H1 (cell line): ENCODE measurements at regions not wholly inside any gene's neighbourhood (a gene's known extent, or its start where the extent isn't known, plus 50 kb on each side); places are given as distances from the start of the nearest gene placed in this dataset.

Experiments used
- CTCF ChIA-PET: fragments of 300-600 bp; sonication (Branson Sonifier 250); formaldehyde crosslinking; loops from one replicate; lab custom pipeline; 2021; ENCODE audit not compliant: partially characterized antibody; lab: Charles Lee
- POLR2A ChIA-PET: fragments of 300-600 bp; sonication (Branson Sonifier 250); formaldehyde crosslinking; loops from one replicate; lab custom pipeline; 2021; ENCODE audit warnings: inconsistent platforms; ENCODE audit not compliant: partially characterized antibody; lab: Charles Lee
- DNase-seq, 2 experiments: peaks; one replicate each; pipeline versions ENCODE4 v3.0.0 to v3.0.0-alpha.2; 2010 to 2022; ENCODE audit warnings: low spot score in 2 of 2, low read depth in 1 of 2, mixed read lengths in 1 of 2
- FAIRE-seq: peaks from 2 replicates; lab custom pipeline; 2011; peaks lifted over from hg19 to GRCh38; lab: Jason Lieb, UNC
- H2AFZ ChIP-seq: 2 replicates; pipeline ENCODE4 v1.8.1; 2012; ENCODE audit warnings: low read length, inconsistent platforms
- H2AK5ac ChIP-seq: 2 replicates; pipeline ENCODE4 v1.6.1; 2013; ENCODE audit warnings: low read depth, low read length
- H2BK120ac ChIP-seq: replicated peaks from 2 replicates; pipeline ENCODE3; 2013; ENCODE audit warnings: low read depth, low read length, inconsistent platforms
- H2BK12ac ChIP-seq: 2 replicates; pipeline ENCODE4 v1.6.1; 2013; ENCODE audit warnings: low read depth, low read length
- H2BK15ac ChIP-seq: 2 replicates; pipeline ENCODE4 v1.6.1; 2013; ENCODE audit warnings: low read length
- H2BK20ac ChIP-seq: 2 replicates; pipeline ENCODE4 v1.6.1; 2013; ENCODE audit warnings: low read length
- H2BK5ac ChIP-seq: 2 replicates; pipeline ENCODE4 v1.6.1; 2013; ENCODE audit warnings: low read depth, low read length
- H3K14ac ChIP-seq: 2 replicates; pipeline ENCODE4 v1.6.1; 2013; ENCODE audit warnings: inconsistent platforms; ENCODE audit not compliant: insufficient read length
- H3K18ac ChIP-seq: 2 replicates; pipeline ENCODE4 v1.6.1; 2013; ENCODE audit warnings: low read length; ENCODE audit errors: extremely low read depth
- H3K23ac ChIP-seq: 2 replicates; pipeline ENCODE4 v1.6.1; 2013; ENCODE audit warnings: inconsistent platforms; ENCODE audit not compliant: insufficient read length
- H3K23me2 ChIP-seq: 2 replicates; pipeline ENCODE4 v1.6.1; 2013; ENCODE audit warnings: low read depth, low read length
- H3K27ac ChIP-seq: 2 replicates; pipeline ENCODE4 v1.6.1; 2011; ENCODE audit warnings: low read depth, low read length, inconsistent platforms
- H3K27me3 ChIP-seq, 4 experiments: replicated peaks in 1 of 4; 1 replicate in 1 of 4; 2 replicates in 3 of 4; pipeline versions ENCODE4 v1.6.1 to v1.8.1; 2011 to 2013; ENCODE audit warnings: low read length in 3 of 4, mild to moderate bottlenecking in 3 of 4, inconsistent platforms in 2 of 4, mixed read lengths in 2 of 4, moderate library complexity in 1 of 4; ENCODE audit not compliant: control insufficient read depth in 3 of 4, insufficient read depth in 3 of 4; ENCODE audit errors: extremely low read depth in 1 of 4
- H3K36me3 ChIP-seq, 4 experiments: 2 replicates each; pipeline versions ENCODE4 v1.6.1 to v1.8.1; 2011 to 2013; ENCODE audit warnings: mild to moderate bottlenecking in 4 of 4, low read length in 3 of 4, moderate library complexity in 2 of 4, control low read depth in 1 of 4, inconsistent platforms in 1 of 4; ENCODE audit not compliant: insufficient read depth in 4 of 4, control insufficient read depth in 2 of 4
- H3K4ac ChIP-seq: replicated peaks from 2 replicates; pipeline ENCODE3; 2013; ENCODE audit warnings: low read length, low read depth, mixed read lengths, inconsistent platforms; ENCODE audit not compliant: insufficient read length
- H3K4me1 ChIP-seq, 4 experiments: replicated peaks in 1 of 4; 1 replicate in 1 of 4; 2 replicates in 3 of 4; pipeline versions ENCODE4 v1.6.1 to v1.8.1; 2011 to 2013; ENCODE audit warnings: low read length in 3 of 4, inconsistent platforms in 2 of 4, mixed read lengths in 1 of 4; ENCODE audit not compliant: insufficient read depth in 4 of 4, control insufficient read depth in 3 of 4
- H3K4me2 ChIP-seq, 2 experiments: 2 replicates each; pipeline versions ENCODE4 v1.6.1 to v1.8.1; 2011 to 2013; ENCODE audit warnings: low read depth in 2 of 2, low read length in 2 of 2, control low read depth in 1 of 2, inconsistent platforms in 1 of 2, mild to moderate bottlenecking in 1 of 2; ENCODE audit not compliant: insufficient read depth in 1 of 2
- H3K4me3 ChIP-seq, 4 experiments: fragments of 200-600, 300-600 bp in 1 of 4; sonication (generic), shearing (Covaris generic), sonication (Bioruptor Twin) in 1 of 4; 2 replicates each; pipeline versions ENCODE4 v1.5.1 to v1.8.1; 2011 to 2016; ENCODE audit warnings: low read length in 4 of 4, low read depth in 3 of 4, control low read depth in 2 of 4, inconsistent platforms in 2 of 4, mild to moderate bottlenecking in 2 of 4, mixed read lengths in 1 of 4, moderate library complexity in 1 of 4; ENCODE audit not compliant: insufficient read depth in 2 of 4; ENCODE audit errors: extremely low read depth in 1 of 4
- H3K56ac ChIP-seq: replicated peaks from 2 replicates; pipeline ENCODE3; 2013; ENCODE audit warnings: low read depth, mild to moderate bottlenecking, mixed read lengths, low read length, inconsistent platforms; ENCODE audit not compliant: insufficient read length
- H3K79me1 ChIP-seq: 2 replicates; pipeline ENCODE4 v1.6.1; 2013; ENCODE audit warnings: low read depth, low read length, control low read depth
- H3K79me2 ChIP-seq, 2 experiments: 2 replicates each; pipeline versions ENCODE4 v1.6.1 to v1.8.1; 2012 to 2013; ENCODE audit warnings: low read length in 2 of 2, mild to moderate bottlenecking in 2 of 2, inconsistent platforms in 1 of 2; ENCODE audit not compliant: insufficient read depth in 2 of 2, control insufficient read depth in 1 of 2
- H3K9ac ChIP-seq, 4 experiments: replicated peaks in 1 of 4; 1 replicate in 1 of 4; 2 replicates in 3 of 4; pipeline versions ENCODE4 v1.6.1 to v1.8.1; 2011 to 2013; ENCODE audit warnings: low read depth in 3 of 4, low read length in 3 of 4, control low read depth in 2 of 4, mild to moderate bottlenecking in 2 of 4, moderate library complexity in 2 of 4, inconsistent platforms in 1 of 4; ENCODE audit errors: extremely low read depth in 1 of 4
- H3K9me3 ChIP-seq, 2 experiments: 2 replicates each; pipeline versions ENCODE4 v1.6.1 to v1.8.1; 2012 to 2013; ENCODE audit warnings: mild to moderate bottlenecking in 2 of 2, moderate library complexity in 2 of 2, control low read depth in 1 of 2, inconsistent platforms in 1 of 2, low read depth in 1 of 2, low read length in 1 of 2, mixed read lengths in 1 of 2; ENCODE audit not compliant: insufficient read depth in 2 of 2
- H4K20me1 ChIP-seq, 2 experiments: replicated peaks in 1 of 2; 2 replicates each; pipeline versions ENCODE3 to v1.8.1; 2011 to 2013; ENCODE audit warnings: inconsistent platforms in 2 of 2, low read length in 2 of 2, mild to moderate bottlenecking in 1 of 2; ENCODE audit not compliant: insufficient read depth in 2 of 2, control insufficient read depth in 1 of 2
- H4K5ac ChIP-seq: 2 replicates; pipeline ENCODE4 v1.6.1; 2013; ENCODE audit warnings: low read length, low read depth, mixed read lengths, inconsistent platforms; ENCODE audit not compliant: insufficient read length
- H4K8ac ChIP-seq: 2 replicates; pipeline ENCODE4 v1.8.0; 2013; ENCODE audit warnings: mild to moderate bottlenecking, moderate library complexity, low read length, inconsistent platforms; ENCODE audit not compliant: insufficient read depth; ENCODE audit errors: extremely low read depth
- H4K91ac ChIP-seq: replicated peaks from 2 replicates; pipeline ENCODE3; 2013; ENCODE audit warnings: low read length, mixed read lengths, inconsistent platforms; ENCODE audit not compliant: insufficient read length
- ATF3 ChIP-seq: IDR thresholded peaks from 2 replicates; pipeline ENCODE4 v1.6.1; 2011; ENCODE audit warnings: low read depth, mild to moderate bottlenecking, low read length; ENCODE audit not compliant: insufficient read depth
- BCL11A ChIP-seq, 2 experiments: IDR thresholded peaks; one replicate each; pipeline ENCODE4 v1.6.1; 2011; ENCODE audit warnings: low read depth in 2 of 2, low read length in 2 of 2, mild to moderate bottlenecking in 2 of 2
- CBX8 ChIP-seq: fragments of 300-800, 300-1000 bp; sonication (generic); IDR thresholded peaks from 2 replicates; pipeline ENCODE4 v1.7.1; 2016; ENCODE audit warnings: low read depth, low read length, borderline replicate concordance
- EGR1 ChIP-seq: IDR thresholded peaks from 2 replicates; pipeline ENCODE4 v1.6.1; 2011; ENCODE audit warnings: low read depth, low read length, borderline replicate concordance
- TAF1 ChIP-seq: IDR thresholded peaks from 2 replicates; pipeline ENCODE4 v1.6.1; 2011; ENCODE audit warnings: mild to moderate bottlenecking, low read depth, low read length
- TCF12 ChIP-seq: IDR thresholded peaks from 2 replicates; pipeline ENCODE4 v1.6.1; 2011; ENCODE audit warnings: low read depth, mild to moderate bottlenecking, low read length
- WGBS, 2 experiments: shearing (Covaris generic) in 1 of 2; methylation state at CpG; one replicate each; pipeline versions ENCODE4 v1.1.6 to v1.1.7; 2013 to 2015; ENCODE audit warnings: low lambda C conversion rate in 2 of 2, mixed read lengths in 2 of 2, inconsistent platforms in 1 of 2, low coverage in 1 of 2, missing lambda C conversion rate in 1 of 2; ENCODE audit not compliant: insufficient replicate concordance in 2 of 2, insufficient coverage in 1 of 2, insufficient read length in 1 of 2; ENCODE audit errors: extremely low coverage in 1 of 2, missing lambda C conversion rate in 1 of 2; 5-methylcytosine and 5-hydroxymethylcytosine counted together

GRCh38 chr4:181323061-181323460 is 920.1 kb upstream of the TENM3 start:
- Histone ChIP-seq H3K9me3 (no peaks in the 10 kb centered on the region), H2AK5ac (no peak overlapping the region), H4K5ac (no peak overlapping the region), H3K27me3 (no peaks in the 10 kb centered on the region), H3K56ac (no peak overlapping the region), H2AFZ (no peak overlapping the region), H3K9ac (no peak overlapping the region), H3K27ac (no peak overlapping the region), H3K18ac (no peak overlapping the region), H3K36me3 (no peaks in the 10 kb centered on the region; a peak in 1 of 8 replicates), H3K4ac (no peak overlapping the region), H3K4me1 (no peaks in the 10 kb centered on the region), H3K23me2 (no peaks in the 10 kb centered on the region), H4K20me1 (no peaks in the 10 kb centered on the region), H3K14ac (no peak overlapping the region), H3K23ac (no peak overlapping the region), H2BK20ac (no peak overlapping the region), H4K8ac (no peak overlapping the region), H2BK12ac (no peak overlapping the region), H4K91ac (no peak overlapping the region), H3K79me2 (no peaks in the 10 kb centered on the region), H3K4me3 (no peak overlapping the region), H3K4me2 (no peak overlapping the region), H2BK5ac (no peak overlapping the region), H3K79me1 (no peaks in the 10 kb centered on the region), H2BK120ac (no peak overlapping the region), H2BK15ac (no peak overlapping the region)
- no peak for FAIRE-seq
- POLR2A ChIA-PET = no interaction called here
- no peak for DNase-seq
- 96% methylated on average over 2 of the region's 2 CpGs; no CpG with 5 or more reads in 1 of the 2 experiments for WGBS, 2 experiments
- CTCF ChIA-PET = no interaction called here
- TF ChIP-seq BCL11A (IDR thresholded peaks at IDR 0.05; ENCODE audit: low read depth in 2 of 2, low read length in 2 of 2) (no peak), TAF1 (no peak), CBX8 (no peak), ATF3 (no peak), EGR1 (no peak), TCF12 (no peak)
